CD4-positive, alpha-beta T cell (primary cell): ENCODE measurements at regions not wholly inside any gene's neighbourhood (a gene's known extent, or its start where the extent isn't known, plus 50 kb on each side); places are given as distances from the start of the nearest gene placed in this dataset.

Experiments
- ATAC-seq: fragments of 200-7000 bp; cut with Tn5 transposase; one replicate; pipeline ENCODE4 v1.10.0; 2022; ENCODE audit warnings: mild to moderate bottlenecking; ENCODE audit not compliant: poor library complexity
- CTCF ChIA-PET: fragments of 350-600 bp; sonication (Branson Sonifier 250); formaldehyde crosslinking; loops from one replicate; lab custom pipeline; 2021; ENCODE audit warnings: antibody characterized with exemption, inconsistent platforms; lab: Charles Lee
- POLR2A ChIA-PET: fragments of 350-600 bp; sonication (Branson Sonifier 250); formaldehyde crosslinking; loops from one replicate; lab custom pipeline; 2021; ENCODE audit warnings: antibody characterized with exemption, inconsistent platforms; lab: Charles Lee
- DNase-seq, 14 experiments: peaks; one replicate each; pipeline ENCODE4 v3.0.0-alpha.2; 2013 to 2020; ENCODE audit warnings: mixed read lengths in 2 of 14
- H3K27ac ChIP-seq, 2 donors: one replicate each; pipeline versions ENCODE4 v1.5.1 to v1.7.0; 2013; ENCODE audit warnings: low read length in 2 of 2, low read depth in 1 of 2, mild to moderate bottlenecking in 1 of 2
- H3K27me3 ChIP-seq, 2 experiments: 1 replicate in 1 of 2; 2 replicates in 1 of 2; pipeline versions ENCODE4 v1.6.1 to v1.7.0; 2013; ENCODE audit warnings: low read length in 2 of 2, control low read depth in 1 of 2, mild to moderate bottlenecking in 1 of 2, moderate library complexity in 1 of 2; ENCODE audit not compliant: insufficient read depth in 2 of 2, control insufficient read depth in 1 of 2
- H3K36me3 ChIP-seq: one replicate; pipeline ENCODE4 v1.6.1; 2013; ENCODE audit warnings: low read length, control low read depth; ENCODE audit not compliant: insufficient read depth
- H3K4me1 ChIP-seq: one replicate; pipeline ENCODE4 v1.6.1; 2013; ENCODE audit warnings: low read length, control low read depth; ENCODE audit not compliant: insufficient read depth
- H3K4me3 ChIP-seq: one replicate; pipeline ENCODE4 v1.5.1; 2013; ENCODE audit warnings: mild to moderate bottlenecking, low read length, moderate library complexity
- H3K9me3 ChIP-seq, 2 experiments: 1 replicate in 1 of 2; 2 replicates in 1 of 2; pipeline versions ENCODE4 v1.6.1 to v1.7.0; 2013; ENCODE audit warnings: low read length in 2 of 2, mild to moderate bottlenecking in 2 of 2, control low read depth in 1 of 2, moderate library complexity in 1 of 2; ENCODE audit not compliant: control insufficient read depth in 1 of 2, insufficient read depth in 1 of 2
- H3K27ac Mint-ChIP-seq: one replicate; pipeline ENCODE4 v1.8.0; 2020; ENCODE audit warnings: mixed read lengths
- H3K27me3 Mint-ChIP-seq: one replicate; pipeline ENCODE4 v1.8.0; 2021; ENCODE audit warnings: mixed read lengths
- H3K36me3 Mint-ChIP-seq: one replicate; pipeline ENCODE4 v1.8.0; 2021; ENCODE audit warnings: low read depth, mixed read lengths
- H3K4me1 Mint-ChIP-seq: one replicate; pipeline ENCODE4 v1.8.0; 2021; ENCODE audit warnings: low read depth, mixed read lengths
- H3K4me3 Mint-ChIP-seq: one replicate; pipeline ENCODE4 v1.8.0; 2020; ENCODE audit warnings: mild to moderate bottlenecking, mixed read lengths
- H3K9me3 Mint-ChIP-seq: one replicate; pipeline ENCODE4 v1.8.0; 2020; ENCODE audit warnings: mixed read lengths
- CTCF ChIP-seq: fragments of 200-600 bp; IDR thresholded peaks from one replicate; pipeline ENCODE4 v1.8.0; 2022; ENCODE audit warnings: antibody characterized with exemption, mild to moderate bottlenecking
- intact Hi-C, 2 experiments: fragments of 100-400 bp; cut with DNase I in 1 of 2; cut with micrococcal nuclease in 1 of 2; formaldehyde crosslinking; loops; one replicate each; pipeline versions ENCODE4 v1.15.1 to v1.9.0; 2023 to 2025; cut with DNase I, micrococcal nuclease

- H3K27me3 Mint-ChIP-seq: peaks cover 4% of the 10 kb centered on the region
- POLR2A ChIA-PET: no interaction called here
- Histone ChIP-seq H3K4me3 (no peak overlapping the region), H3K27me3 (no peaks in the 10 kb centered on the region), H3K36me3 (no peaks in the 10 kb centered on the region), H3K9me3 (no peaks in the 10 kb centered on the region), H3K4me1 (no peaks in the 10 kb centered on the region), H3K27ac (no peak overlapping the region)
- DNase-seq: no peak
- no peaks in the 10 kb centered on the region for H3K9me3 Mint-ChIP-seq
- intact Hi-C loops: no loop called here
- ATAC-seq: no peak
- CTCF ChIA-PET: no interaction called here
- H3K36me3 Mint-ChIP-seq: no peaks in the 10 kb centered on the region
- H3K4me3 Mint-ChIP-seq: no peak overlapping the region
- no peak overlapping the region for H3K27ac Mint-ChIP-seq
- no peaks in the 10 kb centered on the region for H3K4me1 Mint-ChIP-seq
- TF ChIP-seq CTCF: no peak
Observed at GRCh38 chr6:150529646-150530045, 70.0 kb upstream of the PLEKHG1 start.

- no peak overlapping the region for H3K4me3 Mint-ChIP-seq
- H3K27me3 Mint-ChIP-seq: peaks cover 9% of the 10 kb centered on the region
- DNase-seq (no peak), ATAC-seq (no peak)
- H3K4me1 Mint-ChIP-seq: no peaks in the 10 kb centered on the region
- no peaks in the 10 kb centered on the region for H3K36me3 Mint-ChIP-seq
- H3K4me1 ChIP-seq: no peaks in the 10 kb centered on the region
- H3K9me3 ChIP-seq: no peaks in the 10 kb centered on the region
- ChIA-PET POLR2A (no interaction called here), CTCF (no interaction called here)
- H3K27ac Mint-ChIP-seq: no peak overlapping the region
- TF ChIP-seq CTCF: no peak
- no peaks in the 10 kb centered on the region for H3K9me3 Mint-ChIP-seq
- no peaks in the 10 kb centered on the region for H3K36me3 ChIP-seq
- H3K27me3 ChIP-seq: no peaks in the 10 kb centered on the region
- intact Hi-C loops: no loop called here
- no peak overlapping the region for H3K4me3 ChIP-seq
- H3K27ac ChIP-seq: no peak overlapping the region
Observed at GRCh38 chr6:150531957-150532356, 67.7 kb upstream of the PLEKHG1 start.

GRCh38 chr6:150534553-150534952 lies 65.1 kb upstream of the PLEKHG1 start:
- Mint-ChIP-seq H3K36me3 (no peaks in the 10 kb centered on the region), H3K27me3 (peaks cover 5% of the 10 kb centered on the region), H3K9me3 (no peaks in the 10 kb centered on the region), H3K27ac (no peak overlapping the region), H3K4me1 (no peaks in the 10 kb centered on the region), H3K4me3 (no peak overlapping the region)
- Histone ChIP-seq H3K4me1 (no peaks in the 10 kb centered on the region), H3K9me3 (no peaks in the 10 kb centered on the region), H3K4me3 (no peak overlapping the region), H3K27ac (no peak overlapping the region), H3K27me3 (no peaks in the 10 kb centered on the region), H3K36me3 (no peaks in the 10 kb centered on the region)
- no peak for ATAC-seq
- no peak for TF ChIP-seq CTCF
- intact Hi-C loops: no loop called here
- no peak for DNase-seq
- ChIA-PET CTCF (no interaction called here), POLR2A (no interaction called here)
